ENCODE measurements at regions not wholly inside any gene's neighbourhood (a gene's known extent, or its start where the extent isn't known, plus 50 kb on each side); places are given as distances from the start of the nearest gene placed in this dataset.

DNA sequence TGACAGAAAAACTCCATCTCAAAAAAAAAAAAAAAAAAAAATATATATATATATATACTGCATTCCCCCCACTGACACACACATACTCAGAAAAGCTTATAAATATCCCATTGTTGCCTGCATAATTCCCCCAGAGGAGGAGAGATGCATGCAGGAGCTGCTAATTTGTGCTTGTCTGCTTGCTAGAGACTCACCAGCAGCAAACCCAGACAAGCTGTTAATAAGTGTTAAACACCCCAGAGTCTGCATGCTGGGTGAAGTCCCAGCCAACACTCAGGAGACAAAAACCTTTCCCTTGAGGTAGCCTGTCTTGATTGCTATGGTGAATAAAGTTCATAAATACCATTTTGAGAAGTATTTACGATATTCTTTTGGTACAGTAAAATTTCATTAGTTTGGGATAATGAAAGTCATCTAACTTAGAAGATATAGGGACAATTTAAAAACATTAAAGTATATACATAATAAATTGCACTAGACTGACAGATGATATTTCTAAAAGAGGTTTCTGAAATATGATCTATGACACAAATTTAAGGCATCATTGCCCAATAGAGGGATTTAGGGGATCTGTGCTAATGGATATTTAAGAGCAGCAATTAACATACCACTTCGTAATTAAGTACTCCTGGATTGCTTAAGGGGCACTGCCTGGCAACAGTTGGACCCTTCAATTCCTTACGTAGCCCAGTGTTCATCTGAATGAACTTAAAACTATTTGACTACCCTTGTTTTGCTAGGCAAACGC, 400.0 kb upstream of the C2CD4B start:
- Histone ChIP-seq H3K4me3 (no peak overlapping the region), H3K27ac (no peak overlapping the region), H3K27me3 (no peaks in the 10 kb centered on the region), H3K4me1 (peaks cover 6% of the 10 kb centered on the region), H3K36me3 (replicated peaks in 1 of 2; ENCODE audit: insufficient read depth in 1 of 2, low read depth in 2 of 2) (no peaks in the 10 kb centered on the region), H3K9me3 (no peaks in the 10 kb centered on the region)
- DNase-seq (no peak), ATAC-seq (no peak)
- TF ChIP-seq, protein P1, sequence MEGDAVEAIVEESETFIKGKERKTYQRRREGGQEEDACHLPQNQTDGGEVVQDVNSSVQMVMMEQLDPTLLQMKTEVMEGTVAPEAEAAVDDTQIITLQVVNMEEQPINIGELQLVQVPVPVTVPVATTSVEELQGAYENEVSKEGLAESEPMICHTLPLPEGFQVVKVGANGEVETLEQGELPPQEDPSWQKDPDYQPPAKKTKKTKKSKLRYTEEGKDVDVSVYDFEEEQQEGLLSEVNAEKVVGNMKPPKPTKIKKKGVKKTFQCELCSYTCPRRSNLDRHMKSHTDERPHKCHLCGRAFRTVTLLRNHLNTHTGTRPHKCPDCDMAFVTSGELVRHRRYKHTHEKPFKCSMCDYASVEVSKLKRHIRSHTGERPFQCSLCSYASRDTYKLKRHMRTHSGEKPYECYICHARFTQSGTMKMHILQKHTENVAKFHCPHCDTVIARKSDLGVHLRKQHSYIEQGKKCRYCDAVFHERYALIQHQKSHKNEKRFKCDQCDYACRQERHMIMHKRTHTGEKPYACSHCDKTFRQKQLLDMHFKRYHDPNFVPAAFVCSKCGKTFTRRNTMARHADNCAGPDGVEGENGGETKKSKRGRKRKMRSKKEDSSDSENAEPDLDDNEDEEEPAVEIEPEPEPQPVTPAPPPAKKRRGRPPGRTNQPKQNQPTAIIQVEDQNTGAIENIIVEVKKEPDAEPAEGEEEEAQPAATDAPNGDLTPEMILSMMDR (IDR thresholded peaks at IDR 0.05), result no peak
- no peak for TF ChIP-seq POLR2A (IDR thresholded peaks at IDR 0.05)
- intact Hi-C loops (cut with DNase I), result no loop called here
- 81 to 85% methylated on average over 4 of the region's 4 CpGs for WGBS, 2 donors

DNA sequence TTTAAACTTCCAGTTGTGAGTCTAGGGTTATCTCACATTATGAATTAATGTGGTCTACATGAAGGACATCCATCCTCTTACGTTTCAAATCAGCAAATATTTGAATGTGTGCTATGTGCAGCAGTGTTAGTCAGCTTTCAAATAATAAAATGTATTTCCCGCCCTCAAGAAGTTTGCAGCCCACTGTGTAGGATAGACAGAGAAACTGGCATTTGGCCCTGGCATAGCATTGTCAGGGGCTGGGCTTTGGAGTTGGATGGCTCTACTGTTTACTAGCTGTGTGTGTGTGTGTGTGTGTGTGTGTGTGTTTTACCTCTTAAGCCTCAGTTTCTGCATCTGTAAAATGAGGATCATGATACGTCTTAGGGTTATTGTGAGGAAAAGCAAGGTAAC, 400.5 kb upstream of the C2CD4B start:
- Histone ChIP-seq H3K4me3 (no peak overlapping the region), H3K9me3 (no peaks in the 10 kb centered on the region), H3K4me1 (peaks cover 12% of the 10 kb centered on the region), H3K27me3 (no peaks in the 10 kb centered on the region), H3K27ac (no peak overlapping the region), H3K36me3 (replicated peaks in 1 of 2; ENCODE audit: insufficient read depth in 1 of 2, low read depth in 2 of 2) (no peaks in the 10 kb centered on the region)
- intact Hi-C loops (cut with DNase I), result no loop called here
- ATAC-seq (no peak), DNase-seq (no peak)
- TF ChIP-seq, protein P1 (IDR thresholded peaks at IDR 0.05), result no peak
- TF ChIP-seq POLR2A (IDR thresholded peaks at IDR 0.05), result no peak
- WGBS, 2 donors, result 79 to 83% methylated on average over 3 of the region's 3 CpGs

DNA sequence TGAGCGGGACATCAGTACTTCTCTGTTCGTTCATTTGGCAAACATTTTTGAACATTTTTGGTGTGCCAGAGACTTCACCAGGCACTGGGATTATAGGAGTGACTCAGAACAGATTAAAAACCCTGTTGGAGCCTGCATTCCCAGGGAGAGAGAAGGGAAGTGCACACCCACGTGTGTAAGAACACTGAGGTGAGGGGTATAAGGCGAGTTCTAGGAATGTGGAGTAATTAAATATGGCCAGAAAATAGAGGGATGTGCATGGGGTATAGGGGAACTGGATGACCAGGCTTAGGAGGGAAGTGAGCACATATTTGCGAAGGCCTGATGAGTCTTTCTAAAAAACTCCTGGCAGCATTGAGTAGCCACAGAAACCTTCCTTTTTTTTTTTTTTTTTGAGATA, 401.2 kb upstream of the C2CD4B start:
- TF ChIP-seq, protein P1 (IDR thresholded peaks at IDR 0.05), result no peak
- peaks cover 14% of the 10 kb centered on the region for H3K4me1 ChIP-seq
- no peak overlapping the region for H3K27ac ChIP-seq
- ATAC-seq, result no peak
- no peaks in the 10 kb centered on the region for H3K27me3 ChIP-seq
- no peak for DNase-seq
- H3K4me3 ChIP-seq, result no peak overlapping the region
- no peaks in the 10 kb centered on the region for H3K9me3 ChIP-seq
- WGBS, 2 donors, result 83 to 92% methylated on average over 5 of the region's 5 CpGs
- no peaks in the 10 kb centered on the region for H3K36me3 ChIP-seq (replicated peaks in 1 of 2; ENCODE audit: insufficient read depth in 1 of 2, low read depth in 2 of 2)
- intact Hi-C loops (cut with DNase I), result no loop called here

DNA sequence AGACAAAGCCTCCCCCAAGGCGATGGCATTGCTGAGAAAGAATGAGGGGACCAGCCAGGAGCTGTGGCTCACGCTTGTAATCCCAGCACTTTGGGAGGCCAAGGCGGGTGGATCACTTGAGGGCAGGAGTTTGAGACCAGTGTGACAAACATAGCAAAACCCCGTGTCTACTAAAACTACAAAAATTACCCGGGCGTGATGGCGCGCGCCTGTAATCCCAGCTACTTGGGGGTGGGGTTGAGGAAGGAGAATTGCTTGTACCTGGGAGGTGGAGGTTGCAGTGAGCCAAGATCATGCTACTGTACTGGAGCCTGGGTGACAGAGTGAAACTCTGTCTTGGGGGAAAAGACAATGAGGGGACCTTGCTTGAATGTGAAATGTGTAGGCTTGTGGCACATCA, 402.4 kb upstream of the C2CD4B start:
- no peaks in the 10 kb centered on the region for H3K9me3 ChIP-seq
- TF ChIP-seq, protein P1 (IDR thresholded peaks at IDR 0.05), result no peak
- TF ChIP-seq POLR2A (IDR thresholded peaks at IDR 0.05), result no peak
- intact Hi-C loops (cut with DNase I), result no loop called here
- H3K4me3 ChIP-seq, result no peak overlapping the region
- H3K27ac ChIP-seq, result no peak overlapping the region
- H3K4me1 ChIP-seq, result peaks cover 14% of the 10 kb centered on the region
- ATAC-seq, result no peak
- 94 to 96% methylated on average over 9 of the region's 9 CpGs for WGBS, 2 donors
- no peak for DNase-seq
- no peaks in the 10 kb centered on the region for H3K27me3 ChIP-seq
- H3K36me3 ChIP-seq (replicated peaks in 1 of 2; ENCODE audit: insufficient read depth in 1 of 2, low read depth in 2 of 2), result no peaks in the 10 kb centered on the region

DNA sequence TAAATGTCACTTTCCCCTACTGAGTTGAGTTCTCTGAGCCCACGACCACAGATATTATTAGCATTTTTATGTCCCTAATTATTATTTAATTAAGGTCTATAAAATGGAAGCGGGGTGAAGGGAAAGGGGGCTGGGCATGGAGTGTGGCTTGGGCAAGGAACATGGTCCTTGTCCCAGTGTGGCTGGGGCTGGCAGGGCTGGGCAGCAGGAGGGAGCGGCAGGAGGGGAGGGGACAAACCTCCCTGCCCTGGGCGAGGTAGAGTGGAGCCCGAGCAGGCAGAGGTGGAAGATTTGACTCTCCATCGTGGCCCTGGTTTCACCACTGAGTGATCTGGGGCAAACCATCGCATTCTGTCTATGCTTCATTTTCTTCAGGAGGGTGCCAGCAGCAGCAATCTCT, 402.9 kb upstream of the C2CD4B start:
- Histone ChIP-seq H3K36me3 (replicated peaks in 1 of 2; ENCODE audit: insufficient read depth in 1 of 2, low read depth in 2 of 2) (no peaks in the 10 kb centered on the region), H3K4me3 (no peak overlapping the region), H3K27me3 (no peaks in the 10 kb centered on the region), H3K4me1 (peaks cover 14% of the 10 kb centered on the region), H3K9me3 (no peaks in the 10 kb centered on the region), H3K27ac (no peak overlapping the region)
- WGBS, 2 donors, result 91 to 97% methylated on average over 7 of the region's 7 CpGs
- intact Hi-C loops (cut with DNase I), result no loop called here
- no peak for TF ChIP-seq POLR2A (IDR thresholded peaks at IDR 0.05)
- TF ChIP-seq, protein P1 (IDR thresholded peaks at IDR 0.05), result no peak
- no peak for ATAC-seq
- DNase-seq, result no peak

Measured in body of pancreas (tissue), 4 donors.